HepG2 (cell line): ENCODE measurements at regions not wholly inside any gene's neighbourhood (a gene's known extent, or its start where the extent isn't known, plus 50 kb on each side); places are given as distances from the start of the nearest gene placed in this dataset.

Experiments
- ATAC-seq: fragments of 200-7000 bp; cut with Tn5 transposase; 3 replicates; pipeline ENCODE4 v1.9.1; 2020; ENCODE audit warnings: mild to moderate bottlenecking, moderate library complexity
- BruUV-seq: library from RNA; stranded (reverse); fragments of 400-500 nt; replicated peaks from 2 replicates; lab custom pipeline; 2021; lab: Mats Ljungman, UMichigan
- CTCF ChIA-PET: fragments of 300-600 bp; formaldehyde crosslinking; extraction: SDS; loops from one replicate; lab custom pipeline; 2021; ENCODE audit warnings: low total read pairs, inconsistent platforms, low intra/inter-chr PET ratio; lab: Yijun Ruan, JAX
- POLR2A ChIA-PET: fragments of 350-600 bp; sonication (Branson Sonifier 250); formaldehyde crosslinking; loops from one replicate; lab custom pipeline; 2020; ENCODE audit warnings: antibody characterized with exemption, inconsistent platforms; lab: Yijun Ruan, JAX
- DNase-seq: peaks from one replicate; pipeline ENCODE4 v3.0.0-alpha.2; 2015; ENCODE audit warnings: low spot score
- FAIRE-seq: peaks from 3 replicates; lab custom pipeline; 2011; peaks lifted over from hg19 to GRCh38; lab: Jason Lieb, UNC
- H2AFZ ChIP-seq: one replicate; pipeline ENCODE4 v1.6.1; 2011; ENCODE audit warnings: low read length, inconsistent platforms
- H3K27ac ChIP-seq: fragments of 300-600 bp; 3 replicates; pipeline ENCODE4 v1.8.0; 2011; ENCODE audit warnings: mixed run types, mild to moderate bottlenecking, mixed read lengths, low read length, inconsistent platforms; ENCODE audit not compliant: insufficient read depth; ENCODE audit errors: extremely low read length
- H3K27me3 ChIP-seq, 2 experiments: fragments of 200-600 bp in 1 of 2; 2 replicates in 1 of 2; 3 replicates in 1 of 2; pipeline versions ENCODE4 v1.6.0 to v1.8.0; 2011; ENCODE audit warnings: low read length in 2 of 2, mild to moderate bottlenecking in 2 of 2, moderate library complexity in 2 of 2, inconsistent platforms in 1 of 2; ENCODE audit not compliant: insufficient read depth in 2 of 2, control insufficient read depth in 1 of 2
- H3K36me3 ChIP-seq, 2 experiments: fragments of 200-600 bp in 1 of 2; replicated peaks in 1 of 2; 2 replicates in 1 of 2; 3 replicates in 1 of 2; pipeline versions ENCODE4 v1.5.1 to v1.8.0; 2011; ENCODE audit warnings: low read length in 2 of 2, inconsistent platforms in 1 of 2; ENCODE audit not compliant: insufficient read depth in 2 of 2, control insufficient read depth in 1 of 2
- H3K4me1 ChIP-seq: 2 replicates; pipeline ENCODE4 v1.5.1; 2012; ENCODE audit warnings: low read length, inconsistent platforms; ENCODE audit not compliant: insufficient read depth
- H3K4me2 ChIP-seq: 2 replicates; pipeline ENCODE4 v1.6.0; 2011; ENCODE audit warnings: low read depth, low read length, inconsistent platforms
- H3K4me3 ChIP-seq, 3 experiments: fragments of 200-600 bp in 1 of 3; sonication (generic), shearing (Covaris generic) in 1 of 3; replicated peaks in 1 of 3; 2 replicates each; pipeline ENCODE4 v1.5.1; 2011 to 2016; ENCODE audit warnings: low read length in 3 of 3, inconsistent platforms in 2 of 3, low read depth in 2 of 3, mild to moderate bottlenecking in 2 of 3, control low read depth in 1 of 3, mixed read lengths in 1 of 3; ENCODE audit not compliant: insufficient read depth in 1 of 3
- H3K79me2 ChIP-seq: one replicate; pipeline ENCODE4 v1.6.1; 2011; ENCODE audit warnings: low read length, inconsistent platforms; ENCODE audit not compliant: insufficient read depth
- H3K9ac ChIP-seq: 2 replicates; pipeline ENCODE4 v1.6.0; 2011; ENCODE audit warnings: mild to moderate bottlenecking, low read depth, low read length, inconsistent platforms; ENCODE audit not compliant: insufficient read depth
- H3K9me3 ChIP-seq: 2 replicates; pipeline ENCODE4 v1.5.1; 2012; ENCODE audit warnings: mild to moderate bottlenecking, low read length
- H4K20me1 ChIP-seq: 2 replicates; pipeline ENCODE4 v1.6.0; 2011; ENCODE audit warnings: inconsistent platforms, mild to moderate bottlenecking, low read length, moderate library complexity; ENCODE audit not compliant: insufficient read depth
- BCL3 ChIP-seq: sonication (generic); formaldehyde crosslinking; IDR thresholded peaks from 2 replicates; pipeline ENCODE4 v1.5.1; 2020; ENCODE audit warnings: mild to moderate bottlenecking, missing genetic modification reagents, moderate library complexity
- CERS6 ChIP-seq: sonication (generic); formaldehyde crosslinking; IDR thresholded peaks from 2 replicates; pipeline ENCODE4 v1.5.0; 2020; ENCODE audit warnings: missing genetic modification reagents
- HMG20A ChIP-seq: IDR thresholded peaks from 2 replicates; pipeline ENCODE4 v1.6.1; 2016; ENCODE audit warnings: borderline replicate concordance
- HOXA3 ChIP-seq: sonication (generic); formaldehyde crosslinking; IDR thresholded peaks from 2 replicates; pipeline ENCODE4 v1.5.0; 2020; ENCODE audit warnings: missing genetic modification reagents
- MXD3 ChIP-seq: IDR thresholded peaks from 2 replicates; pipeline ENCODE4 v1.6.1; 2016; ENCODE audit warnings: mild to moderate bottlenecking, missing biosample characterization, missing genetic modification reagents
- SAFB2 ChIP-seq: sonication (generic); formaldehyde crosslinking; IDR thresholded peaks from 2 replicates; pipeline ENCODE4 v1.5.1; 2020; ENCODE audit warnings: missing genetic modification reagents, low read depth, mild to moderate bottlenecking, borderline replicate concordance
- ZBED4 ChIP-seq: sonication (generic); formaldehyde crosslinking; IDR thresholded peaks from 2 replicates; pipeline ENCODE4 v1.4.0; 2020; ENCODE audit warnings: missing genetic modification reagents, borderline replicate concordance
- ZBTB7A ChIP-seq: sonication (generic); formaldehyde crosslinking; IDR thresholded peaks from 2 replicates; pipeline ENCODE4 v1.8.0; 2022; ENCODE audit warnings: mild to moderate bottlenecking, missing genetic modification reagents
- ZFP91 ChIP-seq: sonication (generic); formaldehyde crosslinking; IDR thresholded peaks from 2 replicates; pipeline ENCODE4 v1.9.0; 2022; ENCODE audit warnings: missing genetic modification reagents, mild to moderate bottlenecking, borderline replicate concordance
- ZNF564 ChIP-seq: sonication (generic); formaldehyde crosslinking; IDR thresholded peaks from 2 replicates; pipeline ENCODE4 v1.8.1; 2023; ENCODE audit warnings: mild to moderate bottlenecking, missing genetic modification reagents
- ZNF761 ChIP-seq: sonication (generic); formaldehyde crosslinking; conservative IDR thresholded peaks from 2 replicates; pipeline ENCODE4 v1.4.0; 2020; ENCODE audit warnings: mild to moderate bottlenecking, missing genetic modification reagents
- WGBS: methylation state at CpG from one replicate; pipeline ENCODE4 v1.1.6; 2017; ENCODE audit warnings: low lambda C conversion rate; 5-methylcytosine and 5-hydroxymethylcytosine counted together
- in situ Hi-C: cut with HindIII; loops from 2 replicates; pipeline ENCODE4 v1.10.0; 2017; ENCODE audit warnings: low pct_unique_long_range_greater_than_20kb; ENCODE audit not compliant: extremely low pct_ligation_motif_present
- intact Hi-C: fragments of 100-400 bp; cut with micrococcal nuclease; formaldehyde crosslinking; loops from one replicate; pipeline ENCODE4 v1.10.0; 2022; ENCODE audit not compliant: unreplicated experiment

- 3% methylated on average over 1 of the region's 1 CpG for WGBS
Observed at GRCh38 chr11:11084337-11084736, 226.5 kb upstream of the ZBED5 start.

GRCh38 chr11:11083441-11083840, 225.6 kb upstream of the ZBED5 start:
- no TSS peak for BruUV-seq
- intact Hi-C loops (no loop called here), in situ Hi-C loops (no loop called here)
- Histone ChIP-seq H3K4me1 (no peaks in the 10 kb centered on the region), H3K9me3 (no peaks in the 10 kb centered on the region), H2AFZ (no peak overlapping the region), H3K4me3 (no peak overlapping the region), H3K27ac (no peak overlapping the region), H3K4me2 (no peak overlapping the region), H3K27me3 (peaks cover 0 to 9% of the 10 kb centered on the region in 2 experiments; a peak in 2 of 5 replicates), H4K20me1 (no peaks in the 10 kb centered on the region), H3K36me3 (no peaks in the 10 kb centered on the region), H3K79me2 (no peaks in the 10 kb centered on the region), H3K9ac (no peak overlapping the region)
- ChIA-PET CTCF (no interaction called here), POLR2A (no interaction called here)
- 22% methylated on average over 2 of the region's 2 CpGs for WGBS
- no peak for ATAC-seq
- DNase-seq, result no peak
- no peak for FAIRE-seq
- TF ChIP-seq CERS6 (CRISPR knock-in tag) (no peak), ZBED4 (CRISPR knock-in tag) (no peak), MXD3 (CRISPR knock-in tag) (no peak), HMG20A (no peak), ZFP91 (CRISPR knock-in tag) (no peak), ZBTB7A (CRISPR knock-in tag) (no peak), BCL3 (CRISPR knock-in tag) (no peak), SAFB2 (CRISPR knock-in tag) (no peak), HOXA3 (CRISPR knock-in tag) (no peak)

More at GRCh38 chr11:11084337-11084736, 226.5 kb upstream of the ZBED5 start:
- in situ Hi-C loops (no loop called here), intact Hi-C loops (no loop called here)
- Histone ChIP-seq H3K4me3 (no peak overlapping the region), H3K27me3 (peaks cover 0 to 9% of the 10 kb centered on the region in 2 experiments; a peak in 2 of 5 replicates), H3K9me3 (no peaks in the 10 kb centered on the region), H3K36me3 (no peaks in the 10 kb centered on the region), H3K4me1 (no peaks in the 10 kb centered on the region), H3K4me2 (no peak overlapping the region), H3K9ac (no peak overlapping the region), H4K20me1 (no peaks in the 10 kb centered on the region), H2AFZ (no peak overlapping the region), H3K79me2 (no peaks in the 10 kb centered on the region), H3K27ac (no peak overlapping the region)
- ChIA-PET CTCF (no interaction called here), POLR2A (no interaction called here)
- TF ChIP-seq ZNF564, result no peak
- no peak for TF ChIP-seq ZNF761 (CRISPR knock-in tag)
- FAIRE-seq (no peak), ATAC-seq (no peak), DNase-seq (no peak)
- BruUV-seq, result no TSS peak
